NAMALWA (cell line): ENCODE measurements at regions not wholly inside any gene's neighbourhood (a gene's known extent, or its start where the extent isn't known, plus 50 kb on each side); places are given as distances from the start of the nearest gene placed in this dataset.
"Not testable (repeated sequence)": the region's sequence is repeated elsewhere in the genome, so short reads cannot be mapped to it uniquely, and the experiment has no call there.

Experiments used
- DNase-seq: peaks from one replicate; pipeline ENCODE4 v3.0.0-alpha.2; 2015; ENCODE audit warnings: low spot score

DNA sequence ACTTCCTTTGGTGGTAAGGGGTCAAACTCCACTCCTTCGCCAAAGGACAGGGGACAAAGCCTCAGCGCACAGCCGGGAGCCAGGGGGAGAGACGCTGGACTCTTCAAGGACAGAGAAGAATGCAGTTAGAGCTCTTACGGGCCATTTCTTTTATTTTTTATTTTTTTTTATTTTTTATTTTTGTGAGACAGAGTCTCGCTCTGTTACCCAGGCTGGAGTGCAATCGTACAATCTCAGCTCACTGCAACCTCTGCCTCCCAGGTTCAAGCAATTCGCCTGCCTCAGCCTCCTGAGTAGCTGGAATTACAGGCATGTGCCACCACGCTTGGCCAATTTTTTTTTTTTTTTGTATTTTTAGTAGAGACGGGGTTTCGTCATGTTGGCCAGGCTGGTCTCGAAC lies 93.2 kb upstream of the RPH3AL start, which contains the start of gene RFLNB:
Gene RFLNB (minus strand): TSS at position 101 of the 400 bp plus-strand sequence.
- not testable (repeated sequence) for DNase-seq

DNA sequence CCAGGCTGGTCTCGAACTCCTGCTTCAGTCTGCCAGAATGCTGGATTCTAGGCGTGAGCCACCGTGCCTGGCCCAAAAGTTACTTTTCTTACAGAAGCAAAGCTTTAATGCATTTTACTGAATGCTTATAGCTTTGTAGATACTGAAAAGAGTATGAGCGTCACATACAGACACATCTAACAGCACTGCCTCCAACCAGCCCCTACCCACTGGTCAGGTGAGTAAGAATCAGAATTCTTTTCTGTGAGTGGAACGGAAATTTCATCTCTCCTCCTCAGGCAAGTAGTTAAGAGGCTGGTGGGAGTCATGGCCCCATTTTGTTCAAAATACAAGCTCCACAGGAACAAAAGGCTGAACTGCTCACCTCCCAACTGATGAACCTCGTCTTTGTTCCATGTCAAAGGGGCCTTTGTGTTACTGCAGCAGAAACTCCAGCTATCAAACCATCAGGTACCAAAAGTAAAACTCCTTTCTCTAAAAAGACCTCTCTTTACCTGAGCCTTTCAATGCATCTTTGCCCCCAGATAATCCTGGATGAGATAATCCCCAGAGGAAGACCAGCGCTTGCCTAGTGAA lies 92.4 kb upstream of the RPH3AL start:
- DNase-seq: no peak

DNA sequence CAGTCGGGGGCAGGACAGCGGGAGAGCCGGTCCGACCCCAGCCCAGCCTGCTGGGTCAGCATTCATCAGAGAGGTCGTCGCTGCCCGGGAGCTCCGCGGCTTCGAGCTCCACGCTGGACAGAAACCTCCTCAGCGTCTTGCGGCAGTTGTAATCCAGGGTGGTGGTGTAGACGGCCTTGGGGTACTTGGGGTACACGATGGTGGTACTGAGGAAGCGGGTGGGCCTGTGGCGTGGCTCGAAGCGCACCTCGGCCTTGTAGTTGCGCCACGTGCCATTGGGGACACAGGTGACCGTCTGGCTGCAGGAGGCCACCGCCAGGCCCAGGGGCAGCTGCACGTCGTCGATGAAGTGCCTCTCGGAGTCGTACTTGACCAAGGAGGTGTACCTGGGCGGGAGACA lies 90.5 kb upstream of the RPH3AL start:
- no peak for DNase-seq

DNA sequence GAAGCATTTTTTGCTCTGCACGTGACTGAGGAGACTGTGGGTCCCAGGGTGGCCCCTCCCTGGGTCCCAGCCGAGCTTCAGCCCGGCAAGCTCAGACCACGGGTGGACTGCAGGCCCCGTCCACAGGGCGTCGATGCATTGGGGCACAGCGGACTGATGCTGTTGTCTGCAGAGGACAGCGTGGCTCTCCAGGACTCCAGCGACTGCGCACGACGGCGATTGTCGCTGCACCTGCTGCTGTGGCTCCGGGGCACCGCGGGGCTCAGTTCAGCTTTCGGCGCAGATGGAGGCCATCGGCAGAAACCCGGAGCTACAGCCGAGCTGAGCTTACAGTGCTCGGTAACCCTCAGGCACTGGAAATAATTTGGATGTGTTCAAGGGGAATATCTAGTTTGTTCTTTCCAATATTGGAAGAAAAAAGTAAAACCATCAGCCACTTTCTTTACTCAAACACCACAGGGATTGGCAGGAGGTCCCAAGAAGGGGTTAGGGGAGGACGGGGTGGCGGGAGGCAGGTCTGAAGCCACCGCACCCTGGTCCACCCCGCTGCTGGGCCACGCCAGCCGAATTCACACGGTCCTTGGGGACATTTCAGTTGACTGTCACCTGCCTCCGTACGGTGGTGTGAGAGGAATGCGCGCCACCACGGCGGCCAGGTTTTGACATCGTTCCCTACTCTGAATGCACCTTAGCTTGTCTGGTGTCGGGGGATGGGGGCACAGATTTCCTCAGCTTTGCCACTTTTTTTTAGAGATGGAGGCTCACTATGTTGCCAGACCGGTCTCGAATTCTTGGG lies 88.7 kb upstream of the RPH3AL start:
- no peak for DNase-seq

DNA sequence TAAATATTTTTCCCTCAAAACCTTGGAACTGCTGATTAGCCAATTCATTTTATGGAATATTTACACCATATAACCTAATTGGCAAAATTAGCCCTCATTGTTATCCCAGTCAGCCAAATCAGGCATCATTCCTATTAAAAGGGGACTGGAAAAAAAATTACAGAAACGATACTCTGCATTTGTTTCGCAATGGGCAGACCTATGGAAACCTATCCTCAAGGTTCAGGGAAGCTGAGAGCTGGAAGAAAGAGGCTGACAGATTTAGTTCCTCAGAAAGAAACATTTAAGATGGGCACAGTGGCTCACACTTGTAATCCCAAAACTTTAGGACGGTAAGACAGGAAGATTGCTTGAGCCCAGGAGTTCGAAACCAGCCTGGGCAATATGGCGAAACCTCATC lies 85.6 kb upstream of the RPH3AL start:
- no peak for DNase-seq

DNA sequence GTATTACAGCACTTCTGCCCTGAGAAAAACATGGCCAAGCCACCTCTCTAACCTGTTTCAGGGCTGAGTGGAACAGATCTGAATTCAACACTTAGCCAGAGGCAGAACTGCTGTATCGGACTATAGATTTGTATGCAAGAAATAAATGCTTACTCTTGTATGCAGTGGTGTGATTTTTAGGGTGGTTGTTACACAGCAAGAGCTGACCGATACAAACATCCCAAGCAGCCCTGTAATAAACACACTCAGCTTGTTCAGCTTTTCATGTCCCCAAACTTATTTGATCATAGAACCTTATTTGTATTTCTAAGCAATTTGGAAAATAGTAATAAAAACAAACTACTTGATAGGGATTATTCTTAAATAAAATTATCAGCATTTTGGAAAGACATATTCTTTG lies 84.9 kb upstream of the RPH3AL start:
- DNase-seq: no peak

DNA sequence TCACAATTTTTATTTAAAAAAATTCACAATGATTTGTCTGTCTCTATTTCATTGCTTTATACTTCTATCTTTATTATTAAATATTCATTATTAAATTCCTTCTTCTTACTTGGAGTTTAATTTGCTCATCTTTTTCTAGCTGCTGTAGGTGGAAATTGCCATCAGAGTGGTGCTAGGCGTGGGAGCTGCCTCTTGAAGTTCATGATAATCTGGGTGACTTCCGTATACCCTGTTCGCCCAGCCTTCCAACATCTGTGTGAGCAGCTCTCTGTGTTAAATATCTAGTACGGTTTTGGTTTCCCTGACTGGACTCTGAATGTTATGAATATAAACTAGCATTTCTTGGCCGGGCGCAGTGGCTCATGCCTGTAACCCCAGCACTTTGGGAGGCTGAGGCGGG lies 84.0 kb upstream of the RPH3AL start:
- DNase-seq: no peak

DNA sequence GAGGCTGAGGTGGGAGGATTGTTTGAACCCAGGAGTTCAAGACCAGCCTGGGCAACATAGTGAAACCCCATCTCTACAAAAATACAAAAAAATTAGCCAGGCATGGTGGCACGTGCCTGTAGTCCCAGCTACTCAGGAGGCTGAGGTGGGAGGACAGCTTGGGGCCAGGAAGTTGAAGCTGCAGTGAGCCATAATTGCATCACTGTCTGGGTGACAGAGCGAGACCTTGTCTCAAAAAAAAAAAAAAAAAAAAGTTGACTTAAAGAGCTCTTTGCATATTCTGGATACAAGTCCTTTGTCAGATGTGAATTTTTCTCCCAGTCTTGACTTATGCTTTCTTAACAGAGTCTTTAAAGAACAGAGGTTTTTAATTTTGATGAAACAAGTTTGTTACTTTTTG lies 79.9 kb upstream of the RPH3AL start:
- DNase-seq: not testable (repeated sequence)

DNA sequence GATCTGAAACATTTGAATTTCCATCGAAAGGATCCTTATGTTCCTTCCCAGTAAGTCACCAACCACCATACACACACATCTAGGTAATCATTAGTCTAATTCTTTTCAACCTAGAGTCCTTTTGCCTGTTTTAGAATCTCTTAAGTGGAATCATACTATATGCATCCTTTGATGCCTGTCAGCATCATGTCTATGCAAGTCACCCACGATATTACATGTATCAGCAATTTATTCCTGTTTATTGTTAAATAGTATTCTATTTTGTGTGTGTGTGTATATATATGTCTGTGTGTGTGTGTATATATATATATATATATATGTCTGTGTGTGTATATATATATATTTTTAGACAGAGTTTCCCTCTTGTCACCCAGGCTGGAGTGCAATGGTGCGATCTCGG lies 78.9 kb upstream of the RPH3AL start:
- DNase-seq: no peak

DNA sequence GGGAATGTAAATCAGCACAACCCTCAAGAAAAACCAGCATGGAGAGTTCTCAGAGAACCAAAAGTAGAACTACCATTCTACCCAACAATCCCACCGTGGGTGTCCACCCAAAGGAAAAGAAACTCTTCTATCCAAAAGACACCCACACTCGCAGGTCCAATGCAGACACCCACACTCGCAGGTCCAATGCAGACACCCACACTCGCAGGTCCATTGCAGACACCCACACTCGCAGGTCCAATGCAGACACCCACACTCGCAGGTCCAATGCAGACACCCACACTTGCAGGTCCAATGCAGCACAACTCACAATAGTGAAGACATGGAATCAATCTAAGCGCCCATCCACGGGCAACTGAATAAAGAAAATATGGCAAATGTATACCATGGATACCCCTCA lies 77.0 kb upstream of the RPH3AL start:
- no peak for DNase-seq

DNA sequence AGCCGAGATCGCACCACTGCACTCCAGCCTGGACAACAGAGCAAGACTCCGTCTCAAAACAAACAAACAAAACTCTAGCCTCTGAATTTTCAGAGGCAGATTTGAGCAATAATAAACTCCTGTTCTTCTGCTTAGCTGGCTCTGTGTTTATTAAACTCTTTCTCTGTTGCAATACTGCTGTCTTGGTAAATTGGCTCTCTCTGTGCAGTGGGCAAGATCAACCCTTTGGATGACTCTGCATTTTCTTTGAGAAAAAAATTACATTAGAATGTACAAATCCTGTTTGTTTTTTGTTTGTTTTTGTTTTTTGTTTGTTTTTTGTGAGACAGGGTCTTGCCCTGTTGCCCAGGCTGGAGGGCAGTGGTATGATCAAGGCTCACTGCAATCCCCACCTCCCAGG lies 75.8 kb upstream of the RPH3AL start:
- no peak for DNase-seq

DNA sequence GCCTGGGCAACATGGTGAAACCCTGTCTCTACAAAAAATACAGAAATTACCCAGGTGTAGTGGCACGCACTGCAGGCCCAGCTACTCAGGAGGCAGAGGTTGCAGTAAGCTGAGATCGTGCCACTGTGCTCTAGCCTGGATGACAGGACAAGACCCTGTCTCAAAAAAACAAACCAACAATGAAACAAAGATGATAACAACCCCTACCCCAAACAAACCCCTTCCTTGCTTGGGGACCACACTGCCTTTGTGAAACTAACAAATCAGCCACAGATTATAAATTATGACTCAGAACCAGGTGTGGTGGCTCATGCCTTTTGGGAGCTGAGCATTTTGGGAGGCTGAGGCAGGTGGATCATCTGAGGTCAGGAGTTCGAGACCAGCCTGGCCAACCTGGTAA lies 75.3 kb upstream of the RPH3AL start:
- no peak for DNase-seq

DNA sequence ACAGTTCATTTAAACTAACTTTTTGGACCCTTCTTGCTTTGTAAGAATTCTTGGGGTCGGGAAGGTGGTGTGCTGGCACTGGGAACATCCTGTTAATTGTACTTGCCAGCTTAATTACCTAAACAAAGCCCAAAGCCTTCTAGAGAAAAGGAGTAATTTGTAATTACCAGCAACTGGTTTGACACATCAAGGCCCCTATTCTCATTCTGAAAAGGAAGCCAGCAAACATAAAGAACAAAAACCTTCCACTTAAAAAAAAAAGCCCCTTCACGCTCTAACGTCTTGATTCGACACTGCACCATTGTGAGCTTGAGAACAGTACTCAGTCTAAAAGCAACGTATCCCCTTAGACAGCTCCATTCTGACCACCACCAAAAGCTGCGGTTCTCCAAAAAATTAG lies 74.7 kb upstream of the RPH3AL start:
- DNase-seq: no peak

DNA sequence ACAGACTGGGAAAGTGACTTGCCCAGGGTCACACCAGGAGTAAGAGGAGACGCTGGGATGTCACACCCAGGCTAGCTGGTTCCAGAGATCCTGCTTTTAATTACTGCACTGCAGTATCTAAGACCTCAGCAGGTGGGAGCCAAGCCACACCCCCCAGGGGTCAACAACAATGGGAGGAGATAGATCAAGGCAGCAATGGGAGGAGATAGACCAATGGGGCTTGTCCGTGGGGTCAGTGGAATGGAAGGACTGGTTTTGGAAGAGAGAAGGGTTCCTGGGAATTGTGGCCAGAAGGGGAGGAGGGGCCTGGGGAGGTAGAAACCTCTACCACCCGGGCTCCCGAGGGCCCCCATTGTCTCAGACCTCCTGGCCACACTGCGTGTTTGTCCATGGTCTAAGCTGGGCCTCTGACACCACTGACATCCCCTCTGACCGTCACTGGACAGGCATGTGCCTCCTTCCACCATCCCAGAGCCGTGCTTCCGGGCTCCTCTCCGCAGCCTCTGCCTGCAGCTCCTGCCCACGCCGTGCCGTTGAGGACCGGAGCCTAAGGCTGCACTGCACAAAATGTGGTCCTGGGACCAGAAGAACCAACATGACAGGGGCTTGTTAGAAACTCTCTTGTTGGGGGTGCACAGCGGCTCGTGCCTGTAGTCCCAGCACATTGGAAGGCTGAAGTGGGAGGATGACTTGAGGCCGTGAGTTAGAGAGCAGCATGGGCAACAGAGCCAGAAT lies 69.8 kb upstream of the RPH3AL start:
- DNase-seq: no peak

DNA sequence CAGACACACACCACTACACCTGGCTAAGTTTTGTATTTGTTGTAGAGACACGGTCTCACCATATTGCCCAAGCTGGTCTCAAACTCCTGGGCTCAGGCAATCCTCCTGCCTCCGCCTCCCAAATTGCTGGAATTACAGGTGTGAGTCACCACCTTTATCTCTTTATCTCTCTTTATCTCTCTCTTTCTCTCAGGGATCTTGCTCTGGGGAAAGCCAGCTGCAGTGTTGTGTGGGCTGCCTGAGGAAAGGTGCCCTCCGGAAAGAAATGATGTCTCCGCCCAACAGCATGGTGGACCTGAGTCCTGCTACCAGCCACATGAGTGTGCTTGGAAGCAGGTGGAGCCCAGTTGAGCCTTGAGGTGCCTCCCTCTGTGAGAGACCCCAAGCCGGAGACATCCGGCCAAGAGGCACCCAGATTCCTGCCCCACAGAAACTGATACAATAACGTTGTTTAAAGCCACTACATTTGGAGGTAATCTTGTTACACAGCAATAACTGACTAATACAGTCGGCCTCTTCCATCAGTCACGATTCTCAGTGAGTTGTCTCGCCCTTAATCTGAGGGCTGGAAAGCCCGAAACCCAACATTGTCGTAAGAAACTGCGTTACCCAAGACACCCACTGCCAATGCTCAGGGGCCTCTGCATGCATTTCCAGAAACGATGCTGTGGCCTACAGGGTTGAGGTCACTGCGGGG lies 68.0 kb upstream of the RPH3AL start:
- DNase-seq: no peak

DNA sequence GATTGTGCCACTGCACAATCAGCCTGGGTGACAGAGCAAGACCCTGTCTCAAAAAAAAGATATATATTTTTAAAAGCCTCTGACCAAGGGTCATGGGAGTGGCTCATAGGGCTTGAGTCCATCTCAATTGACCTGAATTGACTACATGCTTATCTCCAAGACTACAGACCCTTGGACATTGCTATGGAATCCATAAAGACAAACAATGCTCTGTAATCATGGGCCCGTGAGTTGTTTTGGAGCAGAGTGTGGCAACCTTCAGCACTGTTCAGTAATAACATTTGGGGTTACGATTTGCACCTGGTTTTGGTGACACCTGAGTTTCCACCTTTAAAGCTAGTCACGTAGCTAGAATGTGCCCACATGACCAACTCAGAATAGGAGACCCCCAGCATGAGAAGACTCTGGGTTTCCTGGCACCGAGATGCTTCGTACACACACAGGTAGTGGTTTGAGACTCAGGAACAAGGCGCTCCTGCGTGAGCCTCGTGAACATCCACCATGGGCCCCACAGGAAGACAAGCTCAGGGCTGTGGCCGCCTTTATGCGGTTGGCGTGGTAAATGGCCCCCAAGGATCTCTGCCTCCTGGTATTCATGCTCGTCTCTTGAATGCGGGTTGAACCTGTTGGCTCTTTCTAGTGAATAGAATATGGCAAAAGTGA lies 66.6 kb upstream of the RPH3AL start:
- DNase-seq: no peak

DNA sequence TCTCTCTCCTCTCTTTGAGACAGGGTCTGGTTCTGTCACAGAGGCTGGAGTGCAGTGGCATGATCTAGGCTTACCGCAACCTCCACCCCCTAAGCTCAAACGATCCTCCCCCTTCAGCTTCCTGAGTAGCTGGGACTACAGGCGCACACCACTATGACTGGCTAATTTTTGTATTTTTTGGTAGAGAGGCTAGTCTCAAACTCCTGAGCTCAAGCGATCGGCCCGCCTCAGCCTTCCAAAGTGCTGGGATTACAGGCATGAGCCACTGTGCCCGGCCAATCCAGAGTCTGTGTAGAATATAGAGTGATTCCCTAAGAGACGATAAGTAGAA lies 65.8 kb upstream of the RPH3AL start:
- no peak for DNase-seq

DNA sequence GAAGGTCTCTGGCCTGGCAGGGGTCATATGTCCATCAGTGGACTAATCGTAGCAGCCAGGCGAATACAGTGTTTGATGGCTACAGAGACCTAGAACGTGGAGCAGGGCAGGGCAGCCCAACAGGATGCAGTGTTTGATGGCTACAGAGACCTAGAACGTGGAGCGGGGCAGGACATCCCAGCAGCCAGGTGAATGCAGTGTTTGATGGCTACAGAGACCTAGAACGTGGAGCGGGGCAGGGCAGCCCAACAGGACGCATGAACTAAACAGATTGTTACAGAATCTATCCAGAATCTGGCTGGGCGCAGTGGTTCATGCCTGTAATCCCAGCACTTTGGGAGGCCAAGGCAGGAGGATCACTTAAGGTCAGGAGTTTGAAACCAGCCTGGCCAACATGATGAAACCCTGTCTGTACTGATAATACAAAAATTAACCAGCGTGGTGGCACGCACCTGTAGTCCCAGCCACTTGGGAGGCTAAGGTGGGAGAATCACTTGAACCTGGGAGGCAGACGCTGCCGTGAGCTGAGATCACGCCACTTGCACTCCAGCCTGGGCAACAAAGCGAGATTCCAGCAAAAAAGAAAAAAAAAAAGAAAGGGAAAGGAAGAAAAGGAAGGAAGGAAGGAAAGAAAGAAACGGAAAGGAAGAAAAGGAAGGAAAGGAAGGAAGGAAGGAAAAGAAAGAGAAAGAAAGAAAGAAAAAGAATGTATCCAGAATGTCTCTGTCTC lies 65.2 kb upstream of the RPH3AL start:
- DNase-seq: no peak

DNA sequence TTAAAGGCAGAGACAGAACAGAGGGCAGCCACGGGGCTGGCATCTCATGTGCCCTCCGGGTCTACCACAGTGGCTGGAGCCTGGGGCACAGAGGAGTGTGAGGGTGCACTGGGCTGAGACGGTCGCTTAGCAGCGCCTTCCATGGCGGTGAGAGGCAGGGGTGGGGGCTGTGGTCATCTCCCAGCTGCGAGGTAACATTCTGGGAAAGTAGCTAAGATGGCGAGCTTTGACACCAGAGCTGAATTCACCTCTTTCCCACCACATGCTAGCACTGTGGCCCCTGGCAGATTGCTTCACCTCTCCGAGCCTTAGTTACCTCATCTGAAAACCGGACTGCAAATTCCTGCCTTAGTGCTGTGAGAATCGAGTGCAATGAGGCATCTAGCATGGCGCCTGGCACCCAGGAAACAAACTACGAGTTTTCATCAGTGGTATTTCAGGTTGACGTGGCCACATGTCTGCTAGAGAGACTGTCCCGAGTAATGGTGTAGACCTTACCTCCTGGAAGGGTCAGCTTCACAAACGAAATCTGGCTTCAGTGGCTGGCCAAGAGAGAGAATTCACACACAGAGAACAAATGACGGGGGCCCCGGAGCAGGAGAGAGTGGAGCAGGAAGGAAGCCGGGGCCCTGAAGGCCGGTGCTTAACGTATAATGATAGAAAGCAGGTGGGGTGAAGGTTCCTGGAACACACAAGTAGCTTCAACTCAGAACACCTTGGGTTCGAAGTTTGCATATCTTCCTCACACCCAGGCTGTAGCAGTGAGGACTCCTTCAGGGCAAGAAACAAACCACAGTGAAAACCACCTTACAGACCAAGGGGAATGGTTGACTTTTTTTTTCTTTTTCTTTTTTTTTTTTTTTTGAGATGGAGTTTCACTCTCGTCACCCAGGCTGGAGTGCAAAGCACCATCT lies 63.9 kb upstream of the RPH3AL start:
- DNase-seq: no peak

DNA sequence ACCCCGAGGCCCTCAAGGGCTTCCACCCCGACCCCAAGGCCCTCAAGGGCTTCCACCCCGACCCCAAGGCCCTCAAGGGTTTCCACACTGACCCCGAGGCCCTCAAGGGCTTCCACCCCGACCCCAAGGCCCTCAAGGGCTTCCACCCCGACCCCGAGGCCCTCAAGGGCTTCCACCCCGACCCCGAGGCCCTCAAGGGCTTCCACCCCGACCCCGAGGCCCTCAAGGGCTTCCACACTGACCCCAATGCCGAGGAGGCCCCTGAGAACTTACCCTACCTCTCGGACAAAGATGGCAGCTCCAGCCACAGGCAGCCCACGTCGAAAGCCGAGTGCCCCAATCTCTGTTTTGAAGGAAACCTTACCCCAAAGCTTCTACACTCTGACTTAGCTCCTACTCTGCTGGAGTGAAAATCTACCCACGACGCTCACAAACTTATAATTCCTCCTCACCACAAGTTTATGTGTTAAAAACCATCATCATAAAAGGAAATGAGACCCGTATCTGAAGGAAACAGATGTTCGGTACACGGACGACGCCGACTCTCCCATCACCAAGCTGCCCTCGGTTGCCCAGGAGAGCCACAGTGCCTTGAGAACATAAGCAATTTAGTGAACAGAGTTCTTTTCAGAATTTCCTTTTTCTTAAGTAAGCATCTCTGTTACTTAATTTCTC lies 61.2 kb upstream of the RPH3AL start:
- no peak for DNase-seq
